Esophagus squamous epithelium (tissue), 5 donors: ENCODE measurements at regions not wholly inside any gene's neighbourhood (a gene's known extent, or its start where the extent isn't known, plus 50 kb on each side); places are given as distances from the start of the nearest gene placed in this dataset.

Source experiments
- DNase-seq: peaks from one replicate; lab custom pipeline; 2025; lab: John Stamatoyannopoulos, UW
- H3K27ac ChIP-seq, 4 donors: fragments of 200-600 bp; sonication (generic); one replicate each; pipeline ENCODE4 v1.5.1; 2016 to 2019; ENCODE audit warnings: mild to moderate bottlenecking in 1 of 4
- H3K27me3 ChIP-seq, 4 donors: fragments of 200-600 bp; sonication (generic); 1 replicate in 3 of 4; 2 replicates in 1 of 4; pipeline versions ENCODE4 v1.5.1 to v1.6.0; 2017 to 2021; ENCODE audit warnings: antibody characterized with exemption in 1 of 4
- H3K36me3 ChIP-seq, 3 donors: fragments of 200-600 bp; sonication (generic); one replicate each; pipeline ENCODE4 v1.5.1; 2016 to 2019
- H3K4me1 ChIP-seq, 3 donors: fragments of 200-600 bp; sonication (generic); one replicate each; pipeline ENCODE4 v1.5.1; 2017 to 2019
- H3K4me3 ChIP-seq, 4 donors: fragments of 200-600 bp; sonication (generic); 1 replicate in 3 of 4; 2 replicates in 1 of 4; pipeline ENCODE4 v1.5.1; 2016 to 2019; ENCODE audit warnings: mild to moderate bottlenecking in 2 of 4, moderate library complexity in 1 of 4
- H3K9me3 ChIP-seq, 3 donors: fragments of 200-600 bp; sonication (generic); one replicate each; pipeline ENCODE4 v1.5.1; 2016 to 2019
- POLR2A ChIP-seq, 4 donors: fragments of 450-650 bp; IDR thresholded peaks; one replicate each; pipeline ENCODE4 v1.6.1; 2017; ENCODE audit warnings: antibody characterized with exemption in 4 of 4, mild to moderate bottlenecking in 4 of 4, moderate library complexity in 3 of 4
- WGBS, 2 donors: methylation state at CpG; one replicate each; pipeline ENCODE4 v1.1.5; 2018; 5-methylcytosine and 5-hydroxymethylcytosine counted together
- intact Hi-C: fragments of 100-400 bp; cut with DNase I; formaldehyde crosslinking; loops from one replicate; pipeline ENCODE4 v1.15.0; 2022
- TF ChIP-seq, protein P1 (sequence below), 6 experiments: fragments of 450-650 bp in 4 of 6; fragments of 200-600 bp in 2 of 6; sonication (generic) in 2 of 6; IDR thresholded peaks; one replicate each; pipeline ENCODE4 v1.5.1; 2016 to 2019; ENCODE audit warnings: antibody characterized with exemption in 6 of 6, mild to moderate bottlenecking in 4 of 6, moderate library complexity in 4 of 6
- donor health status: DM: yes; HTN: yes; CAD: no.

DNA sequence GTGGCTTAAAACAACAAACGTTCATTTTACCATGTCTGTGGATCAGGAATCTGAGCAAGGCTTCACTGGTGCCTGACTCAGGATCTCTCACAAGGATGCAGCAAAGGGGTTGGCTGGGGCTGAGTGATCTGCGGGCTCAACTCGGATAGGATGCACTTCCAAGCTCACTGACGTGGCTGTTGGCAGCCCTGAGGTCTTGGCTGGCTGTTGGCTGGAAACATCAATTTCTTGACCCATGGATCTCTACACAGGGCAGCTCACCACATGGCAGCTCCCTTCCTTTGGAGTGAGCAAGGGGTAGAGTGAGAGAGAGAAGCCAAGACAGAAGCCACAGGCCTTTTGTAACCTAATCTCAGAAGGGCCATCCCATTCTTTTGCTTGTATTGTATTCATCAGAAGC, 202.1 kb downstream of the NXNL2 start:
- intact Hi-C loops = no loop called here
- no peaks in the 10 kb centered on the region for H3K9me3 ChIP-seq
- no peaks in the 10 kb centered on the region for H3K36me3 ChIP-seq
- no peaks in the 10 kb centered on the region for H3K27me3 ChIP-seq
- no peak overlapping the region for H3K4me3 ChIP-seq
- TF ChIP-seq POLR2A (IDR thresholded peaks at IDR 0.05) = no peak
- TF ChIP-seq, protein P1, sequence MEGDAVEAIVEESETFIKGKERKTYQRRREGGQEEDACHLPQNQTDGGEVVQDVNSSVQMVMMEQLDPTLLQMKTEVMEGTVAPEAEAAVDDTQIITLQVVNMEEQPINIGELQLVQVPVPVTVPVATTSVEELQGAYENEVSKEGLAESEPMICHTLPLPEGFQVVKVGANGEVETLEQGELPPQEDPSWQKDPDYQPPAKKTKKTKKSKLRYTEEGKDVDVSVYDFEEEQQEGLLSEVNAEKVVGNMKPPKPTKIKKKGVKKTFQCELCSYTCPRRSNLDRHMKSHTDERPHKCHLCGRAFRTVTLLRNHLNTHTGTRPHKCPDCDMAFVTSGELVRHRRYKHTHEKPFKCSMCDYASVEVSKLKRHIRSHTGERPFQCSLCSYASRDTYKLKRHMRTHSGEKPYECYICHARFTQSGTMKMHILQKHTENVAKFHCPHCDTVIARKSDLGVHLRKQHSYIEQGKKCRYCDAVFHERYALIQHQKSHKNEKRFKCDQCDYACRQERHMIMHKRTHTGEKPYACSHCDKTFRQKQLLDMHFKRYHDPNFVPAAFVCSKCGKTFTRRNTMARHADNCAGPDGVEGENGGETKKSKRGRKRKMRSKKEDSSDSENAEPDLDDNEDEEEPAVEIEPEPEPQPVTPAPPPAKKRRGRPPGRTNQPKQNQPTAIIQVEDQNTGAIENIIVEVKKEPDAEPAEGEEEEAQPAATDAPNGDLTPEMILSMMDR (IDR thresholded peaks at IDR 0.05) = no peak
- no peak for DNase-seq
- WGBS, 2 donors = 47 to 100% methylated on average over 1 to 4 of the region's 4 CpGs
- H3K27ac ChIP-seq = no peak overlapping the region
- H3K4me1 ChIP-seq = peaks cover 0 to 6% (median 0%) of the 10 kb centered on the region in 3 donors

DNA sequence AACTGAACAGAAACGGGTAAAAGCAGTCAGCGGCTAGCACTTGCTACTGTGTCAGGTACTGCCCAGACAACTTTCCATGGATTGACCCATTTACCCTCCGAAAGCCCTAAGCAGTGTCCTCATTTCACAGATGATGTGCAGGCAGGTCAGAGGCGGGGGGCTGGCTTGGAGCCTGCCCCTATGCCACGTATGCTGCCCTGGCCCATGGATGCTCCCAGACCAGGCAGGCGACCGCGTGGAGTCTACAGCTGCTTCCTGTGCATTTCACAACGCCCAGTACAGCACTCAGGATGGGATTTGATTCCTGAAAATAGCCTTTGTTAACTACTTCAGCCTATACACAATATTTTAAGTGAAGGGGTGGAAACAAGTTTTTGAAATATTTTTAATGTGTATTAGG, 202.9 kb downstream of the NXNL2 start:
- H3K27me3 ChIP-seq = no peaks in the 10 kb centered on the region
- intact Hi-C loops = no loop called here
- WGBS, 2 donors = 64 to 68% methylated on average over 9 of the region's 9 CpGs
- H3K4me3 ChIP-seq = no peak overlapping the region
- peaks cover 0 to 14% (median 0%) of the 10 kb centered on the region in 3 donors for H3K4me1 ChIP-seq
- H3K9me3 ChIP-seq = no peaks in the 10 kb centered on the region
- no peak overlapping the region for H3K27ac ChIP-seq
- H3K36me3 ChIP-seq = no peaks in the 10 kb centered on the region
- no peak for DNase-seq
- no peak for TF ChIP-seq POLR2A (IDR thresholded peaks at IDR 0.05)
- TF ChIP-seq, protein P1 (IDR thresholded peaks at IDR 0.05) = no peak

GRCh38 chr9:88738709-88739108, 203.7 kb downstream of the NXNL2 start:
- Histone ChIP-seq H3K36me3 (no peaks in the 10 kb centered on the region), H3K27me3 (no peaks in the 10 kb centered on the region), H3K9me3 (no peaks in the 10 kb centered on the region), H3K4me1 (peaks cover 0 to 19% (median 0%) of the 10 kb centered on the region in 3 donors), H3K4me3 (no peak overlapping the region), H3K27ac (no peak overlapping the region)
- intact Hi-C loops = no loop called here
- 62 to 90% methylated on average over 3 of the region's 3 CpGs for WGBS, 2 donors
- TF ChIP-seq, protein P1 (IDR thresholded peaks at IDR 0.05) = no peak
- no peak for TF ChIP-seq POLR2A (IDR thresholded peaks at IDR 0.05)
- no peak for DNase-seq

GRCh38 chr9:88739373-88739772, 204.4 kb downstream of the NXNL2 start:
- Histone ChIP-seq H3K4me3 (no peak overlapping the region), H3K36me3 (no peaks in the 10 kb centered on the region), H3K4me1 (peaks cover 0 to 19% (median 0%) of the 10 kb centered on the region in 3 donors), H3K27ac (no peak overlapping the region), H3K27me3 (no peaks in the 10 kb centered on the region), H3K9me3 (no peaks in the 10 kb centered on the region)
- no peak for DNase-seq
- intact Hi-C loops = no loop called here
- 47 to 49% methylated on average over 2 of the region's 2 CpGs for WGBS, 2 donors
- TF ChIP-seq POLR2A (IDR thresholded peaks at IDR 0.05) = no peak
- TF ChIP-seq, protein P1 (IDR thresholded peaks at IDR 0.05) = no peak

- Histone ChIP-seq H3K36me3 (no peaks in the 10 kb centered on the region), H3K27me3 (no peaks in the 10 kb centered on the region), H3K9me3 (no peaks in the 10 kb centered on the region), H3K4me3 (no peak overlapping the region), H3K27ac (peak overlapping the region in 1 of 4 donors; percentile 1), H3K4me1 (peaks cover 0 to 23% (median 0%) of the 10 kb centered on the region in 3 donors)
- TF ChIP-seq, protein P1 (IDR thresholded peaks at IDR 0.05) = no peak
- no peak for TF ChIP-seq POLR2A (IDR thresholded peaks at IDR 0.05)
- intact Hi-C loops = no loop called here
- no peak for DNase-seq
- WGBS, 2 donors = 92 to 94% methylated on average over 5 of the region's 7 CpGs
Measured at GRCh38 chr9:88740844-88741243, 205.9 kb downstream of the NXNL2 start.
